Thyroid gland (tissue), 4 donors: ENCODE measurements at regions not wholly inside any gene's neighbourhood (a gene's known extent, or its start where the extent isn't known, plus 50 kb on each side); places are given as distances from the start of the nearest gene placed in this dataset.
"Not testable (repeated sequence)": the region's sequence is repeated elsewhere in the genome, so short reads cannot be mapped to it uniquely, and the experiment has no call there.

Source experiments
- DNase-seq, 2 donors: peaks; one replicate each; pipeline ENCODE4 v3.0.0-alpha.2; 2019
- H3K27ac ChIP-seq, 3 donors: fragments of 200-600 bp; sonication (generic); 1 replicate in 2 of 3; 2 replicates in 1 of 3; pipeline ENCODE4 v1.5.1; 2016 to 2019; ENCODE audit warnings: mild to moderate bottlenecking in 1 of 3, moderate library complexity in 1 of 3
- H3K27me3 ChIP-seq: fragments of 200-600 bp; sonication (generic); one replicate; pipeline ENCODE4 v1.5.1; 2019
- H3K36me3 ChIP-seq, 2 donors: fragments of 200-600 bp; sonication (generic); one replicate each; pipeline ENCODE4 v1.5.1; 2016 to 2019
- H3K4me1 ChIP-seq, 2 donors: fragments of 200-600 bp; sonication (generic); one replicate each; pipeline ENCODE4 v1.5.1; 2017 to 2019
- H3K4me3 ChIP-seq, 3 donors: fragments of 200-600 bp; sonication (generic); replicated peaks in 1 of 3; 1 replicate in 2 of 3; 2 replicates in 1 of 3; pipeline ENCODE4 v1.5.1; 2016; ENCODE audit warnings: mild to moderate bottlenecking in 1 of 3
- H3K9me3 ChIP-seq: fragments of 200-600 bp; sonication (generic); one replicate; pipeline ENCODE4 v1.5.1; 2017
- POLR2A ChIP-seq, 2 donors: fragments of 450-650 bp; IDR thresholded peaks; one replicate each; pipeline ENCODE4 v1.6.1; 2017; ENCODE audit warnings: antibody characterized with exemption in 2 of 2, mild to moderate bottlenecking in 2 of 2, moderate library complexity in 1 of 2
- WGBS, 2 donors: methylation state at CpG; one replicate each; pipeline ENCODE4 v1.1.5; 2017; 5-methylcytosine and 5-hydroxymethylcytosine counted together
- intact Hi-C: fragments of 100-400 bp; cut with DNase I; formaldehyde crosslinking; loops from one replicate; pipeline ENCODE4 v1.15.1; 2023
- TF ChIP-seq, protein P1 (sequence below), 6 experiments: fragments of 200-600 bp in 3 of 6; fragments of 450-650 bp in 3 of 6; sonication (generic) in 3 of 6; IDR thresholded peaks; one replicate each; pipeline ENCODE4 v1.5.1; 2016 to 2019; ENCODE audit warnings: antibody characterized with exemption in 6 of 6, mild to moderate bottlenecking in 2 of 6, inconsistent platforms in 1 of 6, moderate library complexity in 1 of 6

DNA sequence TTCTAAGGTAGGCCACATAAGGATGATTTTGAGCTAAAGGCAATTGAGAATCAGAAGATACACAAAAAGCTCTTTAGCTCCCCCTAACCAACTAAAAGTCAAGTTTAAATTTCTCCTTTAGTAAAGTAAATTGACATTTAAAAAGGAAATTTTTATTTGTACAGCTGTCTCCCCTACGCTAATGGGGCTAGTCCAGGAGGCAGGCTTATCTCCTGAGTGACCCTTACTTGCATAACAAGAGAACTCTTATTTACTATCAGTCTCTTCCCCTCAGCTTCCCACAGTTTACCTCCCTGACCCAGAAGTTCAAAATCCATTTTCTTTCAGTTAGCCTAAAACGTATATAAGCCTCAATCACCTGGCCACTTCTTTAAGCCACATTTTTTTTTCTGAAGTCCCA lies 1002.8 kb upstream of the NRXN1 start:
- H3K27ac ChIP-seq = no peak overlapping the region
- intact Hi-C loops = no loop called here
- H3K4me1 ChIP-seq = no peaks in the 10 kb centered on the region
- H3K27me3 ChIP-seq = no peaks in the 10 kb centered on the region
- no peak for TF ChIP-seq POLR2A (IDR thresholded peaks at IDR 0.05)
- TF ChIP-seq, protein P1, sequence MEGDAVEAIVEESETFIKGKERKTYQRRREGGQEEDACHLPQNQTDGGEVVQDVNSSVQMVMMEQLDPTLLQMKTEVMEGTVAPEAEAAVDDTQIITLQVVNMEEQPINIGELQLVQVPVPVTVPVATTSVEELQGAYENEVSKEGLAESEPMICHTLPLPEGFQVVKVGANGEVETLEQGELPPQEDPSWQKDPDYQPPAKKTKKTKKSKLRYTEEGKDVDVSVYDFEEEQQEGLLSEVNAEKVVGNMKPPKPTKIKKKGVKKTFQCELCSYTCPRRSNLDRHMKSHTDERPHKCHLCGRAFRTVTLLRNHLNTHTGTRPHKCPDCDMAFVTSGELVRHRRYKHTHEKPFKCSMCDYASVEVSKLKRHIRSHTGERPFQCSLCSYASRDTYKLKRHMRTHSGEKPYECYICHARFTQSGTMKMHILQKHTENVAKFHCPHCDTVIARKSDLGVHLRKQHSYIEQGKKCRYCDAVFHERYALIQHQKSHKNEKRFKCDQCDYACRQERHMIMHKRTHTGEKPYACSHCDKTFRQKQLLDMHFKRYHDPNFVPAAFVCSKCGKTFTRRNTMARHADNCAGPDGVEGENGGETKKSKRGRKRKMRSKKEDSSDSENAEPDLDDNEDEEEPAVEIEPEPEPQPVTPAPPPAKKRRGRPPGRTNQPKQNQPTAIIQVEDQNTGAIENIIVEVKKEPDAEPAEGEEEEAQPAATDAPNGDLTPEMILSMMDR (IDR thresholded peaks at IDR 0.05) = no peak
- 73 to 79% methylated on average over 2 of the region's 2 CpGs for WGBS, 2 donors
- no peaks in the 10 kb centered on the region for H3K36me3 ChIP-seq
- H3K4me3 ChIP-seq = no peak overlapping the region
- no peaks in the 10 kb centered on the region for H3K9me3 ChIP-seq
- DNase-seq = no peak

DNA sequence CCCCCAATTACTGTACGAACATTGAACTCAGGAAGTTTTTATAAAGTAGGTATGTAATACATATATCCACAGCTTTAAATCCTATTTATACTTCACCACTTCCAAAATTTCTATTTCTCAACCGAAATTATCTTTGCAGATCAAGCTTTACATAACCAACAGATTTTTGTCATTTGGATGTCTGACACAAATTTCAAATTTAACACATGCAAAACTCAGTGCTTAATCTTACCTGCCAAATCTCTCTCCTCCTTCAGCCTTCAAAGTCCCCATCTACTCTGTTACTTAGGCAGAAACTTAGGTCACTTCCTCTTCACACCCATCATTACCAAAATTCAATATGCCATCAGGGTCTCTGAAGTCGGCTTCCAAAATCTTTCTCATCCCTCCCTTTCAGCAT lies 990.1 kb upstream of the NRXN1 start:
- WGBS, 2 donors = 87 to 88% methylated on average over 3 of the region's 3 CpGs
- no peaks in the 10 kb centered on the region for H3K4me1 ChIP-seq
- no peak overlapping the region for H3K27ac ChIP-seq
- no peak for TF ChIP-seq POLR2A (IDR thresholded peaks at IDR 0.05)
- TF ChIP-seq, protein P1 (IDR thresholded peaks at IDR 0.05) = no peak
- intact Hi-C loops = no loop called here
- no peaks in the 10 kb centered on the region for H3K36me3 ChIP-seq
- H3K9me3 ChIP-seq = no peaks in the 10 kb centered on the region
- no peaks in the 10 kb centered on the region for H3K27me3 ChIP-seq
- no peak overlapping the region for H3K4me3 ChIP-seq
- DNase-seq = no peak

DNA sequence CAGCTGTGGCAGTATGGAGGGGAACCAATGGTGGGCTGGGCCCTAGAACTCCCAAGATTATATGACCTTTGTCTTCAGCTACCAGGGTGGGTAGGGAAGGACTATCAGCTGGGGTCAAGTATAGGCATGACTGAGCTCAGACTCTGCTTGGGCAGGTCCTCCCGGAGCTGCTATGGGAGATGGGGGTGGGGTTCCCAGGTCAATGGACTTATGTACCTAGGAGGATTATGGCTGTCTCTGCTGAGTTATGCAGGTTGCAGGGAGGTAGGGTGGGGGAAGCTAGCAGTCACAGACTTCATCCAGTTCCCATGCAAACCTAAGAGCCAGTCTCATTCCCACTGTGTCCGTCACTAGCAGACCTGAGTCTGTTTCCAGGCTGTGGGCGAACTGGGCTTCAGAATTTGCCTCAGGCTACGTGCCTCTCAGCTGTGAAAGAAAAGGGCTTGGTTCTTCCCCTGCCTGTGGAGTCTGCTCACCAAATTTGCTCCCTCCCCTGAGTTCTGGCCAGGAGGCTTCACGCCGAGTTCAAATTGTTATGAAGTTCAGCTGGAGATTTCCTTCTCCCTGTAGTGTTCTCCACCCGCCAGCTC lies 985.8 kb upstream of the NRXN1 start:
- TF ChIP-seq, protein P1 (IDR thresholded peaks at IDR 0.05) = no peak
- no peak for TF ChIP-seq POLR2A (IDR thresholded peaks at IDR 0.05)
- WGBS, 2 donors = 86 to 92% methylated on average over 7 of the region's 7 CpGs
- H3K27me3 ChIP-seq = no peaks in the 10 kb centered on the region
- no peak overlapping the region for H3K27ac ChIP-seq
- intact Hi-C loops = no loop called here
- H3K36me3 ChIP-seq = no peaks in the 10 kb centered on the region
- no peak overlapping the region for H3K4me3 ChIP-seq
- no peaks in the 10 kb centered on the region for H3K4me1 ChIP-seq
- no peaks in the 10 kb centered on the region for H3K9me3 ChIP-seq
- DNase-seq = no peak

DNA sequence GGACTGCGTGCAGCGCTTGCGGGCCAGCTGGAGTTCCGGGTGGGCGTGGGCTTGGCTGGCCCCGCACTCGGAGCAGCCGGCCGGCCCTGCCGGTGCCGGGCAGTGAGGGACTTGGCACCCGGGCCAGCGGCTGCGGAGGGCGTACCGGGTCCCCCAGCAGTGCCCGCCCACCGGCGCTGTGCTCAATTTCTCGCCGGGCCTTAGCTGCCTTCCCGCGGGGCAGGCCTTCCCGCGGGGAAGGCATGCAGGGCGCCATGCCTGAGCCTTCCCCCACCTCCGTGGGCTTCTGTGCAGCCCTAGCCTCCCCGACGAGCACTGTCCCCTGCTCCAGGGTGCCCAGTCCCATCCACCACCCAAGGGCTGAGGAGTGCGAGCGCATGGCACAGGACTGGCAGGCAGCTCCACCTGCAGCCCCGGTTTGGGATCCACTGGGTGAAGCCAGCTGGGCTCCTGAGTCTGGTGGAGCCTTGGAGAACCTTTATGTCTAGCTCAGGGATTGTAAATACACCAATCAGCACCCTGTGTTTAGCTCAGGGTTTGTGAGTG lies 975.0 kb upstream of the NRXN1 start:
- H3K36me3 ChIP-seq, H3K27ac ChIP-seq, H3K4me3 ChIP-seq, H3K27me3 ChIP-seq, H3K4me1 ChIP-seq, intact Hi-C loops, DNase-seq, H3K9me3 ChIP-seq: not testable (repeated sequence)
- 93 to 94% methylated on average over 3 to 11 of the region's 32 CpGs for WGBS, 2 donors

- Histone ChIP-seq H3K9me3 (no peaks in the 10 kb centered on the region), H3K4me3 (no peak overlapping the region), H3K27me3 (no peaks in the 10 kb centered on the region), H3K36me3 (no peaks in the 10 kb centered on the region), H3K4me1 (no peaks in the 10 kb centered on the region), H3K27ac (no peak overlapping the region)
- DNase-seq = no peak
- TF ChIP-seq POLR2A (IDR thresholded peaks at IDR 0.05) = no peak
- TF ChIP-seq, protein P1 (IDR thresholded peaks at IDR 0.05) = no peak
- 92 to 94% methylated on average over 2 of the region's 2 CpGs for WGBS, 2 donors
- intact Hi-C loops = no loop called here
These were observed 968.4 kb upstream of the NRXN1 start for GRCh38 chr2:52000151-52000855.
